Sigmoid colon (tissue), 6 donors: ENCODE measurements at regions not wholly inside any gene's neighbourhood (a gene's known extent, or its start where the extent isn't known, plus 50 kb on each side); places are given as distances from the start of the nearest gene placed in this dataset.

ENCODE experiments used
- DNase-seq: peaks from one replicate; pipeline ENCODE4 v3.0.0-alpha.2; 2019
- H3K27ac ChIP-seq, 4 donors: fragments of 200-600 bp; sonication (generic); one replicate each; pipeline ENCODE4 v1.5.1; 2016 to 2019; ENCODE audit warnings: mild to moderate bottlenecking in 1 of 4
- H3K27me3 ChIP-seq, 3 donors: fragments of 200-600 bp; sonication (generic); one replicate each; pipeline ENCODE4 v1.5.1; 2019; ENCODE audit warnings: mild to moderate bottlenecking in 1 of 3
- H3K36me3 ChIP-seq, 4 donors: fragments of 200-600 bp; sonication (generic); one replicate each; pipeline ENCODE4 v1.5.1; 2016 to 2019
- H3K4me1 ChIP-seq, 4 donors: fragments of 200-600 bp; sonication (generic); one replicate each; pipeline ENCODE4 v1.5.1; 2017 to 2019
- H3K4me3 ChIP-seq, 4 donors: fragments of 200-600 bp; sonication (generic); one replicate each; pipeline ENCODE4 v1.5.1; 2017 to 2019; ENCODE audit warnings: mild to moderate bottlenecking in 2 of 4, moderate library complexity in 1 of 4
- H3K9me3 ChIP-seq, 4 donors: fragments of 200-600 bp in 3 of 4; sonication (generic) in 3 of 4; one replicate each; pipeline versions ENCODE4 v1.5.1 to v1.6.1; 2013 to 2019
- EP300 ChIP-seq, 4 donors: sonication (generic); formaldehyde crosslinking; IDR thresholded peaks; one replicate each; pipeline ENCODE4 v1.6.1; 2017; ENCODE audit warnings: antibody characterized with exemption in 4 of 4
- POLR2A ChIP-seq, 2 donors: fragments of 450-650 bp; IDR thresholded peaks; one replicate each; pipeline ENCODE4 v1.6.1; 2016; ENCODE audit warnings: antibody characterized with exemption in 2 of 2, mild to moderate bottlenecking in 2 of 2, moderate library complexity in 2 of 2
- POLR2AphosphoS5 ChIP-seq, 4 donors: sonication (generic); formaldehyde crosslinking; IDR thresholded peaks; one replicate each; pipeline ENCODE4 v1.6.1; 2017; ENCODE audit warnings: antibody characterized with exemption in 4 of 4
- WGBS, 2 donors: extraction: QIAGEN DNeasy Blood & Tissue Kit; methylation state at CpG; one replicate each; pipeline ENCODE4 v1.1.7; 2013; 5-methylcytosine and 5-hydroxymethylcytosine counted together
- intact Hi-C: fragments of 100-400 bp; cut with DNase I; formaldehyde crosslinking; loops from one replicate; pipeline ENCODE4 v1.15.1; 2023
- TF ChIP-seq, protein P1 (sequence below), 4 experiments: fragments of 450-650 bp in 3 of 4; fragments of 200-600 bp in 1 of 4; IDR thresholded peaks; one replicate each; pipeline ENCODE4 v1.5.1; 2016 to 2019; ENCODE audit warnings: antibody characterized with exemption in 4 of 4, mild to moderate bottlenecking in 3 of 4, moderate library complexity in 2 of 4
- donor health status: healthy with polysubstance abuse.
- donor health status: healthy.

- DNase-seq: no peak
- no peak overlapping the region for H3K27ac ChIP-seq
Measured at GRCh38 chr2:120861191-120861575, 125.5 kb downstream of the GLI2 start.

DNA sequence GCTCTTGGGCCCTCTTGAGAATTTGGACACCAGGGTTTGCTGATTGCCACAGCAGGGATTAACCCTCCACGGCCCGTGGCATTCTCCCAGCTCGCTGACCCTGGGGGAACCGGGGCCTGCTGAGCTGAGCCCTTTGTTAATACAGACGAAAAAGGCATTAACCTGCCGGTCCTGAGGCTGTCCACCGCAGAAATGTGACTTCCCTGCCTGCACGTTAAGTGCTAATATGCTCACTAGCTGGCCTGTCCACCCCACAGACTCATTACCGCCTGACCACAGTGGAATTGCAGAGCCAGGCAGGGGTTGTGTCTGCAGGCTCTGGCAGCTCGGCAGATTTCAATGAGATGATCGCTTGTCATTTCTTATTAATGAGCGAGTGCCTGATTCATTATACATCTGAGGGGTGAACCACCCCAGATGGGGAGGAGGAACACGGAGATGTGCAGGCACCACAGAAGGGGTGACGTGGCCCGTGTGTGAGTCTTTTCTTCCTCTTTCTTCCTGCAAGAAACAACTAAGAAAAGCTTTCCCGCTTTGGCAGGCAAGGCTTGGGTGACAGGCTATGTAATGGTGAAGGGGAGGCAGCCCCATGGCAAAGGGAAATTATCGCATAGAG lies 126.0 kb downstream of the GLI2 start:
- TF ChIP-seq, protein P1, sequence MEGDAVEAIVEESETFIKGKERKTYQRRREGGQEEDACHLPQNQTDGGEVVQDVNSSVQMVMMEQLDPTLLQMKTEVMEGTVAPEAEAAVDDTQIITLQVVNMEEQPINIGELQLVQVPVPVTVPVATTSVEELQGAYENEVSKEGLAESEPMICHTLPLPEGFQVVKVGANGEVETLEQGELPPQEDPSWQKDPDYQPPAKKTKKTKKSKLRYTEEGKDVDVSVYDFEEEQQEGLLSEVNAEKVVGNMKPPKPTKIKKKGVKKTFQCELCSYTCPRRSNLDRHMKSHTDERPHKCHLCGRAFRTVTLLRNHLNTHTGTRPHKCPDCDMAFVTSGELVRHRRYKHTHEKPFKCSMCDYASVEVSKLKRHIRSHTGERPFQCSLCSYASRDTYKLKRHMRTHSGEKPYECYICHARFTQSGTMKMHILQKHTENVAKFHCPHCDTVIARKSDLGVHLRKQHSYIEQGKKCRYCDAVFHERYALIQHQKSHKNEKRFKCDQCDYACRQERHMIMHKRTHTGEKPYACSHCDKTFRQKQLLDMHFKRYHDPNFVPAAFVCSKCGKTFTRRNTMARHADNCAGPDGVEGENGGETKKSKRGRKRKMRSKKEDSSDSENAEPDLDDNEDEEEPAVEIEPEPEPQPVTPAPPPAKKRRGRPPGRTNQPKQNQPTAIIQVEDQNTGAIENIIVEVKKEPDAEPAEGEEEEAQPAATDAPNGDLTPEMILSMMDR (IDR thresholded peaks at IDR 0.05): no peak
- no peak for TF ChIP-seq POLR2A (IDR thresholded peaks at IDR 0.05)
- no peak for TF ChIP-seq EP300 (IDR thresholded peaks at IDR 0.05)
- no peak for TF ChIP-seq POLR2AphosphoS5 (IDR thresholded peaks at IDR 0.05)
- 78 to 83% methylated on average over 17 of the region's 17 CpGs for WGBS, 2 donors

More at GRCh38 chr2:120861191-120861575, 125.5 kb downstream of the GLI2 start:
- peaks cover 0 to 42% (median 31%) of the 10 kb centered on the region in 4 donors for H3K4me1 ChIP-seq
- no peaks in the 10 kb centered on the region for H3K9me3 ChIP-seq
- no peaks in the 10 kb centered on the region for H3K27me3 ChIP-seq
- 87 to 90% methylated on average over 5 of the region's 5 CpGs for WGBS, 2 donors
- intact Hi-C loops: no loop called here
- no peaks in the 10 kb centered on the region for H3K36me3 ChIP-seq
- H3K4me3 ChIP-seq: no peak overlapping the region
- TF ChIP-seq EP300 (IDR thresholded peaks at IDR 0.05) (no peak), POLR2AphosphoS5 (IDR thresholded peaks at IDR 0.05) (no peak)
- TF ChIP-seq, protein P1 (IDR thresholded peaks at IDR 0.05): no peak

GRCh38 chr2:120862201-120863060 lies 126.8 kb downstream of the GLI2 start:
- TF ChIP-seq, protein P1 (IDR thresholded peaks at IDR 0.05): no peak
- TF ChIP-seq EP300 (IDR thresholded peaks at IDR 0.05) (no peak), POLR2A (IDR thresholded peaks at IDR 0.05) (no peak), POLR2AphosphoS5 (IDR thresholded peaks at IDR 0.05) (no peak)
- no peaks in the 10 kb centered on the region for H3K36me3 ChIP-seq
- H3K9me3 ChIP-seq: no peaks in the 10 kb centered on the region
- no peak for DNase-seq
- intact Hi-C loops: no loop called here
- no peaks in the 10 kb centered on the region for H3K27me3 ChIP-seq
- no peak overlapping the region for H3K4me3 ChIP-seq
- H3K27ac ChIP-seq: peak overlapping the region in 1 of 4 donors; percentile 18
- peaks cover 0 to 44% (median 31%) of the 10 kb centered on the region in 4 donors for H3K4me1 ChIP-seq
- whole genome bisulfite sequencing, 2 donors: 81 to 84% methylated on average over 18 of the region's 18 CpGs

More for the DNA sequence above, 126.0 kb downstream of the GLI2 start:
- no peaks in the 10 kb centered on the region for H3K27me3 ChIP-seq
- no peak for DNase-seq
- H3K4me3 ChIP-seq: no peak overlapping the region
- no peak overlapping the region for H3K27ac ChIP-seq
- no peaks in the 10 kb centered on the region for H3K9me3 ChIP-seq
- H3K4me1 ChIP-seq: peaks cover 0 to 42% (median 30%) of the 10 kb centered on the region in 4 donors
- no peaks in the 10 kb centered on the region for H3K36me3 ChIP-seq
- intact Hi-C loops: no loop called here

DNA sequence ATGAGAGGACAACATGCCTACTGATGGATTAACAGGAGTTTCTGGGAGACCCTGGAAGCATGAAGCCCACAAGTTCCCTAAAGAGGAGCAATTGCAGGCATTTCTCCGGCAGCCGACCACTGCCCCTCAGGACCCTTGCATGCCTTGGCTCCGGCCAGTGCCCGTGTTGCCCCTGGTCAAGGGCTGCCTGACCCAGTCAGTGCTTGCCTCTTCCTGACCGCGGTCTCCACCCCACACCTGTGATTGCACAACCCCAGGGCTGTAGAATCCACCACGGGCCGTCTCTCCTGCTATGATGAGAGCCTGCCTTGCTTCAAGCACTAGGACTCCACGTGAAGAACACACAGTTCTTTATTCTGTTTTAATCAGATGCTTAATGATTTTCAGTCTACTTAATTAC lies 127.5 kb downstream of the GLI2 start:
- no peaks in the 10 kb centered on the region for H3K36me3 ChIP-seq
- H3K27ac ChIP-seq: peak overlapping the region in 1 of 4 donors; percentile 49
- H3K9me3 ChIP-seq: no peaks in the 10 kb centered on the region
- peak; percentile 66 for DNase-seq
- peaks cover 0 to 44% (median 35%) of the 10 kb centered on the region in 4 donors for H3K4me1 ChIP-seq
- WGBS, 2 donors: 82 to 92% methylated on average over 9 of the region's 9 CpGs
- TF ChIP-seq EP300 (IDR thresholded peaks at IDR 0.05) (no peak), POLR2AphosphoS5 (IDR thresholded peaks at IDR 0.05) (no peak), POLR2A (IDR thresholded peaks at IDR 0.05) (no peak)
- TF ChIP-seq, protein P1 (IDR thresholded peaks at IDR 0.05): no peak
- H3K4me3 ChIP-seq: no peak overlapping the region
- intact Hi-C loops: no loop called here
- no peaks in the 10 kb centered on the region for H3K27me3 ChIP-seq
